RKO (cell line): ENCODE measurements at regions not wholly inside any gene's neighbourhood (a gene's known extent, or its start where the extent isn't known, plus 50 kb on each side); places are given as distances from the start of the nearest gene placed in this dataset.
A peak's percentile ranks its signal among the peaks of the same experiment; 100 is the strongest.

Experiments
- DNase-seq: peaks from one replicate; pipeline ENCODE4 v3.0.0-alpha.2; 2016; ENCODE audit warnings: low spot score

DNA sequence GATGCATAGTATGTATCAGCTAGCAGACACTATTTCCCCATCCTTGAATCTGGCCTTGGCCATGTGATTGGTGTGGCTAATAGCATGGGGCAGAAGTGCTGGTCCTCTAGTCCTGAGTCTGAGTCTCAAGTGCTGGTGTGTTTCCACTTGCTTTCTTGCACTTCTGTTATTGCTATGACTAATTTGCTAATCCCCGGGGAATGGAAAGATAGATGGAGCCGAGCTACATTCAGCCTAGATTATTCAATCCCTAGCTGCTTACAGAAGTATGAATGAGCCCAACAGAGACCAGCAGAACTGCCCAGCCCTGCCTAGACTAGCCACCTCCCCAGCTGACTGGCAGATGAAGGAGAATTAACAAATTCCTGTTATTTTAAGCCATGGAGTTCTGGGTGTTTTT is 53.2 kb upstream of the SYPL1 start:
- DNase-seq: peak; percentile 24

DNA sequence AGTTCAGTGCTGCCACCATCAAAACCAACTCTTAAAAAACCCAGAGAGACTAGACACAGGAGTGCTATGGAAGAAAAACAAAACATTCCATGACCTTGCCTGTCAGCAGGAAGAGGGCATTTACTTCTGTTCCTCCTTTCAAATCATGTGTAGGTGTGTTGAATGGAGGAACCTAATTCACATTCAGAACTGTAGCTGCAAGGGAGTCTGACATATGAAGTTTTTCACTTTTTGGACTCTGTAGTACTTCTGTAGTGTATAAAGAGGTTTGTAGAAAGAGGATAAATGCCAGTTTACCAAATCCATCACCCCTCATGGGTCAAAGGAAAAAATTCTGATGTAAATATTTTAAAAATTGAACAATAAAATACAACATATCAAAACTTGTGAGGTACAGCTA is 51.1 kb upstream of the SYPL1 start:
- no peak for DNase-seq
